ENCODE measurements at regions not wholly inside any gene's neighbourhood (a gene's known extent, or its start where the extent isn't known, plus 50 kb on each side); places are given as distances from the start of the nearest gene placed in this dataset.

- TF ChIP-seq, protein P1, sequence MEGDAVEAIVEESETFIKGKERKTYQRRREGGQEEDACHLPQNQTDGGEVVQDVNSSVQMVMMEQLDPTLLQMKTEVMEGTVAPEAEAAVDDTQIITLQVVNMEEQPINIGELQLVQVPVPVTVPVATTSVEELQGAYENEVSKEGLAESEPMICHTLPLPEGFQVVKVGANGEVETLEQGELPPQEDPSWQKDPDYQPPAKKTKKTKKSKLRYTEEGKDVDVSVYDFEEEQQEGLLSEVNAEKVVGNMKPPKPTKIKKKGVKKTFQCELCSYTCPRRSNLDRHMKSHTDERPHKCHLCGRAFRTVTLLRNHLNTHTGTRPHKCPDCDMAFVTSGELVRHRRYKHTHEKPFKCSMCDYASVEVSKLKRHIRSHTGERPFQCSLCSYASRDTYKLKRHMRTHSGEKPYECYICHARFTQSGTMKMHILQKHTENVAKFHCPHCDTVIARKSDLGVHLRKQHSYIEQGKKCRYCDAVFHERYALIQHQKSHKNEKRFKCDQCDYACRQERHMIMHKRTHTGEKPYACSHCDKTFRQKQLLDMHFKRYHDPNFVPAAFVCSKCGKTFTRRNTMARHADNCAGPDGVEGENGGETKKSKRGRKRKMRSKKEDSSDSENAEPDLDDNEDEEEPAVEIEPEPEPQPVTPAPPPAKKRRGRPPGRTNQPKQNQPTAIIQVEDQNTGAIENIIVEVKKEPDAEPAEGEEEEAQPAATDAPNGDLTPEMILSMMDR (IDR thresholded peaks at IDR 0.05) = no peak
- no peak for TF ChIP-seq POLR2A (IDR thresholded peaks at IDR 0.05)
- no peak overlapping the region for H3K4me3 ChIP-seq
- no peaks in the 10 kb centered on the region for H3K36me3 ChIP-seq
- H3K27ac ChIP-seq = no peak overlapping the region
- H3K4me1 ChIP-seq = no peaks in the 10 kb centered on the region
- no peaks in the 10 kb centered on the region for H3K9me3 ChIP-seq
- no peaks in the 10 kb centered on the region for H3K27me3 ChIP-seq
- DNase-seq = no peak
These were observed 330.5 kb upstream of the ADGRL2 start for GRCh38 chr1:81470275-81470674.

- TF ChIP-seq, protein P1 (IDR thresholded peaks at IDR 0.05) = no peak
- TF ChIP-seq POLR2A (IDR thresholded peaks at IDR 0.05) = no peak
- Histone ChIP-seq H3K9me3 (no peaks in the 10 kb centered on the region), H3K4me3 (no peak overlapping the region), H3K27ac (no peak overlapping the region), H3K4me1 (no peaks in the 10 kb centered on the region), H3K27me3 (no peaks in the 10 kb centered on the region), H3K36me3 (no peaks in the 10 kb centered on the region)
- no peak for DNase-seq
These were observed 333.4 kb upstream of the ADGRL2 start for GRCh38 chr1:81467383-81467782.

DNA sequence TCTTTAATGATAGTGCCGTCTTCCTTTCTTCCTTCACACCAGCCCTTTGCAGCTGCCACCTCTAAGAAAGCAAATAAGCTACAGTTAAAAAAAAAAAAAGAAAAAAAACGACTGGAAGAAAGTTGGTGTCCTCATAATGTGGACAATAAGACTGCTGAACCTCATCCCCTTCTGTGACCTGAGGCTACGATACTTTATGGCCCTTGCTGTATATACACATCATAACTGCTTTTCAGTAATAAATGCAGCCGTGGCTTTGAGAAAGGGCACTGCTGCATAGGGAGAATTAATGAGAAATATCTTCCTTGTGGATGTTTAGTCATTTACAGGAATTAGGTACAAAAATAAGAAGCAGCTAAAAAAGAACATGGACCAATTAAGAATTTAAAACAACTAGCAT is 333.8 kb upstream of the ADGRL2 start:
- Histone ChIP-seq H3K27ac (no peak overlapping the region), H3K4me1 (no peaks in the 10 kb centered on the region), H3K9me3 (no peaks in the 10 kb centered on the region), H3K4me3 (no peak overlapping the region), H3K27me3 (no peaks in the 10 kb centered on the region), H3K36me3 (no peaks in the 10 kb centered on the region)
- DNase-seq = no peak
- no peak for TF ChIP-seq POLR2A (IDR thresholded peaks at IDR 0.05)
- TF ChIP-seq, protein P1 (IDR thresholded peaks at IDR 0.05) = no peak

DNA sequence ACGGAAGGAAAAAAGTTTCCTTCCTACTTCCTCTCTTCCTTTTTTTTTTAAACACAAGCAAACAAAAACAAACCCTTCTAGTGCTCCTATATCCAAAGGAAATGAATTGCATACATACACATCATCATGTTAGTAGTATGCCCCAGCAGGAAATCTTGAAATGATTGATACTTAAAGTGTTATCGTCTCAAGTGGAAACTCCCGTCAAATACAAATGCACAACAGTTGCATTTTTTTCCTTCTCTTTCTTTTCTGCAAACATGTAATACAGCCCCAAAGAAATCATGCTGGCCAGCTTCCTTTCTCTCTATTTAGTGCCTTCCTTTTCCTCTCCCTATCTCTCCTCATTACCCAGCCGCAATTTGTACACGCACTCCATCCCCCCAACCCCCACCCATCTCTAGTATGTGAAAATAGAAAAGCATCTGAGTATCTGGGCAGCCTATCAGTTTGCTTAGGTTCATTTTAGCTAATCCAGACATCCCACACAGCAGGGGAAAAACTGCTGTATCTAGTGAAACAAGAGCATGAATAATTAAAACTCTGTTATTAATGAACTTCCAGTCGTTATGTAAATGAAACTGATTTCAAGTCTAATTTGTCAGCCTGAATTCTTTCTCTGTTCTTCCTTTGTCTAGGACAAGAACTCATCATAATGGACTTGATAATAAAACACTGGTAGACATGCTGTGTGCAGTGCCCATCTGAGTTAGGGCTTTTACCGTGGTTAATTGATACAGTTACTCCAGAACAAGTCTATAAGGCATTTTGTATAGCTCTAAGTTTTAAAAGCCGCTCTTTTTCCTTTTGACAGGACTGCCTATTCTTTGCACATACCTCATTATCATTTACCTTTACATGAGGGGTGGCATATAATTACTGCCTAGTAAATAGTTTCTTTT is 336.5 kb upstream of the ADGRL2 start:
- no peak overlapping the region for H3K4me3 ChIP-seq
- H3K9me3 ChIP-seq = no peaks in the 10 kb centered on the region
- no peaks in the 10 kb centered on the region for H3K36me3 ChIP-seq
- TF ChIP-seq POLR2A (IDR thresholded peaks at IDR 0.05) = no peak
- TF ChIP-seq, protein P1 (IDR thresholded peaks at IDR 0.05) = no peak
- no peaks in the 10 kb centered on the region for H3K4me1 ChIP-seq
- H3K27me3 ChIP-seq = no peaks in the 10 kb centered on the region
- DNase-seq = no peak
- no peak overlapping the region for H3K27ac ChIP-seq

DNA sequence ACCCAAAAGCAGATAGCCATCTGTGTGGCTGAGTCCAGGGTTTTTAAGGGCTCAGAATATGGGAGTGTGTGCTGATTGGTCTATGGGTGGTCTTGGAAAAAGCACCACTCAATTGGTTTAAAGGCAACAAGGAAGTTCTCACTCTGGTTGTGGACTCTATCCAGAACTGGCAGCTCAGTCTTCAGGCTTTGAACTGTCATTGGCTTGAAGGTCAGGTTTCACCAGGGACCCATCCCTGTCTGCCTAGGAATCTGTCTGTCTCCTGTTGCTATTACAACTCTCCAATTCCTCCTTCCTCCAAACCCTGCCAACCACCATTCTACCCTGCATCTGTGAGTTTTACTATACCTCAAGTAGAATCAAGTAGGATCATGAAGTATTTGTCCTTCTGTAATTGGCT is 341.7 kb upstream of the ADGRL2 start:
- Histone ChIP-seq H3K36me3 (no peaks in the 10 kb centered on the region), H3K4me3 (no peak overlapping the region), H3K4me1 (no peaks in the 10 kb centered on the region), H3K27ac (no peak overlapping the region), H3K27me3 (no peaks in the 10 kb centered on the region), H3K9me3 (no peaks in the 10 kb centered on the region)
- no peak for DNase-seq
- TF ChIP-seq, protein P1 (IDR thresholded peaks at IDR 0.05) = no peak
- TF ChIP-seq POLR2A (IDR thresholded peaks at IDR 0.05) = no peak
